HG03378 (cell line): ENCODE measurements at regions not wholly inside any gene's neighbourhood (a gene's known extent, or its start where the extent isn't known, plus 50 kb on each side); places are given as distances from the start of the nearest gene placed in this dataset.

Experiments used
- ATAC-seq: cut with Tn5 transposase; IDR thresholded peaks from one replicate; pipeline ENCODE4 v1.9.1; 2021; ENCODE audit warnings: mild to moderate bottlenecking, moderate library complexity; ENCODE audit not compliant: unreplicated experiment

GRCh38 chr3:177753451-177754155 lies 556.3 kb upstream of the TBL1XR1 start:
- no peak for ATAC-seq

- ATAC-seq = no peak
Measured at GRCh38 chr3:177754508-177754921, 557.2 kb upstream of the TBL1XR1 start.

GRCh38 chr3:177758126-177758525 lies 560.8 kb upstream of the TBL1XR1 start:
- no peak for ATAC-seq

- no peak for ATAC-seq
Measured at GRCh38 chr3:177760803-177761202, 563.5 kb upstream of the TBL1XR1 start.

GRCh38 chr3:177764377-177764912 lies 567.2 kb upstream of the TBL1XR1 start:
- ATAC-seq = no peak

GRCh38 chr3:177764933-177765332 lies 567.7 kb upstream of the TBL1XR1 start:
- ATAC-seq = no peak

GRCh38 chr3:177770383-177771230 lies 573.3 kb upstream of the TBL1XR1 start:
- ATAC-seq = no peak

GRCh38 chr3:177771780-177772179 lies 574.5 kb upstream of the TBL1XR1 start:
- ATAC-seq = no peak

GRCh38 chr3:177772908-177773557 lies 575.8 kb upstream of the TBL1XR1 start:
- no peak for ATAC-seq

- ATAC-seq = no peak
Measured at GRCh38 chr3:177773717-177774116, 576.4 kb upstream of the TBL1XR1 start.

GRCh38 chr3:177776661-177777101 lies 579.4 kb upstream of the TBL1XR1 start:
- no peak for ATAC-seq

- peak; percentile 88 for ATAC-seq
Measured at GRCh38 chr3:177777699-177778098, 580.4 kb upstream of the TBL1XR1 start.

GRCh38 chr3:177778633-177779032 lies 581.4 kb upstream of the TBL1XR1 start:
- no peak for ATAC-seq

GRCh38 chr3:177781686-177782161 lies 584.4 kb upstream of the TBL1XR1 start:
- ATAC-seq = no peak

GRCh38 chr3:177783338-177783737 lies 586.1 kb upstream of the TBL1XR1 start:
- ATAC-seq = no peak

GRCh38 chr3:177783767-177784166 lies 586.5 kb upstream of the TBL1XR1 start:
- no peak for ATAC-seq

GRCh38 chr3:177787279-177788041 lies 590.2 kb upstream of the TBL1XR1 start:
- peak; percentile 89 for ATAC-seq

GRCh38 chr3:177789500-177789899 lies 592.2 kb upstream of the TBL1XR1 start:
- ATAC-seq = no peak

- no peak for ATAC-seq
Measured at GRCh38 chr3:177792311-177793030, 595.2 kb upstream of the TBL1XR1 start.

GRCh38 chr3:177793451-177793850 lies 596.2 kb upstream of the TBL1XR1 start:
- no peak for ATAC-seq
